Cardiac septum (tissue), 1 donor: ENCODE measurements at regions not wholly inside any gene's neighbourhood (a gene's known extent, or its start where the extent isn't known, plus 50 kb on each side); places are given as distances from the start of the nearest gene placed in this dataset.

Experiments used
- DNase-seq: peaks from one replicate; pipeline ENCODE4 v3.0.0-alpha.2; 2020; ENCODE audit warnings: low spot score
- intact Hi-C: fragments of 100-400 bp; cut with DNase I; formaldehyde crosslinking; loops from one replicate; pipeline ENCODE4 v1.14.0; 2022
- donor health status: DM: no; HTN: no; CAD: no.

DNA sequence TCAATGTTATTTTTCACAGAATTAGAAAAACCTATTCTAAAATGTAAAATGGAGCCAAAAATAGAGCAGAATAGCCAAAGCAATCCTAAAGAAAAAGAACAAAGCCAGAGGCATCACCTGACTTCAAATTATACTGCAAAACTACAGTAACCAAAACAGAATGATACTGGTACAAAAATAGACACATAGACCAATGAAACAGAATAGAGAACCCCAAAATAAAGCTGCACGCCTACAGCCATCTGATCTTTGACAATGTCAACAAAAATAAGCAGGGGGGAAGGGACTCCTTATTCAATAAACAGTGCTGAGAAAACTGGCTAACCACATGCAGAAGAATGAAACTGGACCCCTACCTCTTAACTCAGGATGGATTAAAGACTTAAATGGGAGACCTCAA, 65.8 kb upstream of the PDE4D start:
- no peak for DNase-seq
- intact Hi-C loops: no loop called here

- no peak for DNase-seq
- intact Hi-C loops: no loop called here
Measured at GRCh38 chr5:59956130-59956783, 62.7 kb upstream of the PDE4D start.

DNA sequence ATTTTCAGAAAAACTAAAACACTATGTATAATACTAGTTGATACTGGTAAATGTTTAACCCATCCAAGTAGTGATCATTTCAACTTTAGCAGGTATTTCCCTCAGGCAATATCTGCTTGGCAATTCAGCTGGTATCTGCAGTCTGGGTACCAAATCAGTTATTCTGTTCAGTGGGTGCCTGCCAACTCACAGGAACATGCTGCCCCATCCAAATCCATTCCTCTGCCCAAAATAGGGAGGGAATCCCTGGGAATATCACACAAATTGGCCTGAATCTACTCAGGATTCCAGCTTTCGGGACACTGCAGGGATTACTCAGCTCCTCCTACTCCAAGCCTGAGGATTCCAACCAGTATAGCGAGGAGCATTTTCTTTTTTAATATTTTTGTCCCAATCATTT, 61.7 kb upstream of the PDE4D start:
- intact Hi-C loops: no loop called here
- no peak for DNase-seq

DNA sequence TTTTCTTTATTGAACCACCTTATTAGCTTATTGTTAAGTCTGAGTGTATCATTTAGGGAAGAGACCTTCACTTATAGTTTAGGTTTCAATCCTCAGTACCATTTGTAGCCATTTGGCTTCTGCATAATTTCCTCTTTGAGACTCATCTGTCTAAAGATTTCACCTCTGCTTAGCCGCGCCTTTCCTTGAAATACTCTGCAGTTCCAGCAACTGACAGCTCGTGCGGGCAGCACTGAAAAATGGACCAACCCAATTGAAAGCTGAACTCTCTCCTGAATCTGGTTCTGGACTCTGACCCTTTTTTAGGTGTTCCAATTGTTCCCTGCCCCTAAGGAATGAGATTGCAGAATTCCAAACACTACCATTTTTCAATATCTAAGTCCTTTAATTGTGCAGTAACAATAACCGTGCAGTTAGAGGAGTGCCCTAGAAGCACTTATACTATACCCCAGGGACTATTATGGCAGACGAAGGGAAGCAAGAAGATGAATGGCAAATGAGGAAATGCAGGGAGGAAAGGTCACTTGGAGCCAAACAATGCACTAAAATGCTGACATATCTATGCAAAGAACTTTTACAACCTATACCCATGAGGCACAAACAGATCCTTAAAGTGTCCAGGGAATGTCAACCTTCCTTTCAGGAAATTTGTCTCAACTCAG, 50.1 kb upstream of the PDE4D start:
- intact Hi-C loops: no loop called here

More for the DNA sequence above, 50.1 kb upstream of the PDE4D start:
- no peak for DNase-seq
